B cell (primary cell): ENCODE measurements at regions not wholly inside any gene's neighbourhood (a gene's known extent, or its start where the extent isn't known, plus 50 kb on each side); places are given as distances from the start of the nearest gene placed in this dataset.

Experiments
- ATAC-seq: fragments of 200-7000 bp; cut with Tn5 transposase; one replicate; pipeline ENCODE4 v1.10.0; 2021; ENCODE audit warnings: low read depth, mild to moderate bottlenecking, moderate number of reproducible peaks, moderate library complexity
- CTCF ChIA-PET: fragments of 350-600 bp; sonication (Branson Sonifier 250); formaldehyde crosslinking; loops from one replicate; lab custom pipeline; 2021; ENCODE audit warnings: antibody characterized with exemption, inconsistent platforms; lab: Charles Lee
- POLR2A ChIA-PET: fragments of 350-600 bp; sonication (Branson Sonifier 250); formaldehyde crosslinking; loops from one replicate; lab custom pipeline; 2021; ENCODE audit warnings: antibody characterized with exemption; lab: Charles Lee
- DNase-seq: peaks from one replicate; pipeline ENCODE4 v3.0.0; 2013
- H2AFZ ChIP-seq: 2 replicates; pipeline ENCODE4 v1.6.1; 2012; ENCODE audit warnings: mild to moderate bottlenecking, low read depth, low read length; ENCODE audit not compliant: insufficient read depth, poor library complexity, severe bottlenecking
- H3K27ac ChIP-seq, 2 donors: 1 replicate in 1 of 2; 2 replicates in 1 of 2; pipeline ENCODE4 v1.5.1; 2012 to 2013; ENCODE audit warnings: low read length in 2 of 2, mild to moderate bottlenecking in 2 of 2, moderate library complexity in 1 of 2
- H3K27me3 ChIP-seq, 4 experiments: fragments of 200-600 bp in 1 of 4; sonication (generic) in 1 of 4; replicated peaks in 1 of 4; 1 replicate in 2 of 4; 2 replicates in 2 of 4; pipeline versions ENCODE4 v1.6.1 to v1.7.0; 2013 to 2016; ENCODE audit warnings: low read length in 3 of 4, mild to moderate bottlenecking in 2 of 4, mixed read lengths in 1 of 4, moderate library complexity in 1 of 4; ENCODE audit not compliant: insufficient read depth in 4 of 4, control insufficient read depth in 3 of 4; ENCODE audit errors: control extremely low read depth in 1 of 4
- H3K36me3 ChIP-seq, 2 experiments: replicated peaks in 1 of 2; 1 replicate in 1 of 2; 2 replicates in 1 of 2; pipeline versions ENCODE4 v1.6.1 to v1.7.1; 2013; ENCODE audit warnings: low read length in 1 of 2; ENCODE audit not compliant: insufficient read depth in 2 of 2, control insufficient read depth in 1 of 2; ENCODE audit errors: control extremely low read depth in 1 of 2, extremely low read depth in 1 of 2
- H3K4me1 ChIP-seq, 2 donors: fragments of 200-600 bp in 1 of 2; sonication (generic) in 1 of 2; 1 replicate in 1 of 2; 2 replicates in 1 of 2; pipeline versions ENCODE4 v1.5.1 to v1.6.1; 2013 to 2017; ENCODE audit warnings: low read length in 2 of 2; ENCODE audit not compliant: control insufficient read depth in 2 of 2, insufficient read depth in 2 of 2
- H3K4me2 ChIP-seq: replicated peaks from 2 replicates; pipeline ENCODE3; 2012; ENCODE audit warnings: mild to moderate bottlenecking, low read depth, low read length; ENCODE audit not compliant: poor library complexity, severe bottlenecking
- H3K4me3 ChIP-seq, 5 experiments: fragments of 200-600 bp in 1 of 5; sonication (generic) in 1 of 5; 1 replicate in 3 of 5; 2 replicates in 2 of 5; pipeline versions ENCODE4 v1.5.1 to v1.7.0; 2011 to 2016; ENCODE audit warnings: low read length in 4 of 5, mild to moderate bottlenecking in 4 of 5, low read depth in 2 of 5, control low read depth in 1 of 5, moderate library complexity in 1 of 5; ENCODE audit not compliant: insufficient read depth in 1 of 5; ENCODE audit errors: control extremely low read depth in 1 of 5, extremely low read depth in 1 of 5
- H3K79me2 ChIP-seq: fragments of 200-600 bp; sonication (generic); one replicate; pipeline ENCODE4 v1.6.0; 2016; ENCODE audit warnings: low read length; ENCODE audit not compliant: control insufficient read depth, insufficient read depth
- H3K9ac ChIP-seq: fragments of 200-600 bp; sonication (generic); 2 replicates; pipeline ENCODE4 v1.6.1; 2017; ENCODE audit warnings: mild to moderate bottlenecking, low read length, moderate library complexity
- H3K9me3 ChIP-seq, 3 donors: one replicate each; pipeline versions ENCODE4 v1.6.1 to v1.7.1; 2013; ENCODE audit warnings: low read length in 2 of 3; ENCODE audit not compliant: control insufficient read depth in 2 of 3, insufficient read depth in 1 of 3; ENCODE audit errors: control extremely low read depth in 1 of 3
- H4K20me1 ChIP-seq: 2 replicates; pipeline ENCODE4 v1.6.0; 2012; ENCODE audit warnings: mild to moderate bottlenecking, low read length; ENCODE audit not compliant: insufficient read depth, control insufficient read depth, poor library complexity, severe bottlenecking
- H3K27ac Mint-ChIP-seq: one replicate; pipeline ENCODE4 v1.8.0; 2021; ENCODE audit warnings: mixed read lengths
- H3K27me3 Mint-ChIP-seq: one replicate; pipeline ENCODE4 v1.8.0; 2021; ENCODE audit warnings: mixed read lengths
- H3K4me1 Mint-ChIP-seq: one replicate; pipeline ENCODE4 v1.8.0; 2021; ENCODE audit warnings: mixed read lengths
- H3K4me3 Mint-ChIP-seq: one replicate; pipeline ENCODE4 v1.8.0; 2021; ENCODE audit warnings: mixed read lengths
- H3K9me3 Mint-ChIP-seq: one replicate; pipeline ENCODE4 v1.8.0; 2022; ENCODE audit warnings: mixed read lengths; ENCODE audit not compliant: insufficient read depth
- CTCF ChIP-seq: fragments of 200-600 bp; IDR thresholded peaks from one replicate; pipeline ENCODE4 v1.8.0; 2022; ENCODE audit warnings: antibody characterized with exemption, mild to moderate bottlenecking
- EZH2 ChIP-seq: IDR thresholded peaks from 2 replicates; pipeline ENCODE4 v1.6.1; 2012; ENCODE audit warnings: borderline replicate concordance, low read depth, mild to moderate bottlenecking, moderate library complexity, low read length; ENCODE audit not compliant: insufficient read depth, poor library complexity, severe bottlenecking
- WGBS: methylation state at CpG from one replicate; pipeline ENCODE4 v1.1.5; 2013; ENCODE audit warnings: missing lambda C conversion rate; ENCODE audit not compliant: insufficient coverage; 5-methylcytosine and 5-hydroxymethylcytosine counted together
- intact Hi-C: fragments of 100-400 bp; cut with micrococcal nuclease; formaldehyde crosslinking; loops from one replicate; pipeline ENCODE4 v1.10.0; 2022

GRCh38 chr13:72229067-72229466, 362.1 kb upstream of the DACH1 start:
- Histone ChIP-seq H4K20me1 (no peaks in the 10 kb centered on the region), H2AFZ (no peak overlapping the region), H3K36me3 (no peaks in the 10 kb centered on the region), H3K4me3 (no peak overlapping the region), H3K9ac (no peak overlapping the region), H3K79me2 (no peaks in the 10 kb centered on the region), H3K4me1 (no peaks in the 10 kb centered on the region), H3K27ac (no peak overlapping the region), H3K27me3 (no peaks in the 10 kb centered on the region), H3K9me3 (no peaks in the 10 kb centered on the region), H3K4me2 (no peak overlapping the region)
- no peaks in the 10 kb centered on the region for H3K27me3 Mint-ChIP-seq
- no peak overlapping the region for H3K27ac Mint-ChIP-seq
- TF ChIP-seq CTCF (no peak), EZH2 (no peak)
- H3K4me1 Mint-ChIP-seq = no peaks in the 10 kb centered on the region
- intact Hi-C loops = no loop called here
- ChIA-PET CTCF (no interaction called here), POLR2A (no interaction called here)
- no peak for ATAC-seq
- no peak for DNase-seq
- H3K4me3 Mint-ChIP-seq = no peak overlapping the region
- peaks cover 3% of the 10 kb centered on the region for H3K9me3 Mint-ChIP-seq

- no peak overlapping the region for H3K4me3 Mint-ChIP-seq
- H3K36me3 ChIP-seq = no peaks in the 10 kb centered on the region
- peaks cover 0 to 13% (median 6%) of the 10 kb centered on the region in 3 donors for H3K9me3 ChIP-seq
- H3K79me2 ChIP-seq = no peaks in the 10 kb centered on the region
- H3K4me1 ChIP-seq = no peaks in the 10 kb centered on the region
- no peak overlapping the region for H2AFZ ChIP-seq
- TF ChIP-seq EZH2 = no peak
- no peak for TF ChIP-seq CTCF
- H3K27ac ChIP-seq = no peak overlapping the region
- intact Hi-C loops = no loop called here
- H4K20me1 ChIP-seq = no peaks in the 10 kb centered on the region
- ATAC-seq (no peak), DNase-seq (no peak)
- H3K4me2 ChIP-seq = no peak overlapping the region
- H3K9ac ChIP-seq = no peak overlapping the region
- H3K4me1 Mint-ChIP-seq = no peaks in the 10 kb centered on the region
- ChIA-PET CTCF (no interaction called here), POLR2A (no interaction called here)
- WGBS = 70% methylated on average over 8 of the region's 9 CpGs
- no peaks in the 10 kb centered on the region for H3K27me3 ChIP-seq
- H3K27ac Mint-ChIP-seq = no peak overlapping the region
- no peak overlapping the region for H3K4me3 ChIP-seq
- no peaks in the 10 kb centered on the region for H3K27me3 Mint-ChIP-seq
- peaks cover 2% of the 10 kb centered on the region for H3K9me3 Mint-ChIP-seq
Observed at GRCh38 chr13:72221276-72221962, 354.4 kb upstream of the DACH1 start.
